Neutrophil (primary cell): ENCODE measurements at regions not wholly inside any gene's neighbourhood (a gene's known extent, or its start where the extent isn't known, plus 50 kb on each side); places are given as distances from the start of the nearest gene placed in this dataset.

Source experiments
- H3K27ac ChIP-seq: fragments of 200-600 bp; sonication (generic); 2 replicates; pipeline ENCODE4 v1.5.1; 2016; ENCODE audit warnings: mild to moderate bottlenecking, moderate library complexity
- H3K27me3 ChIP-seq: fragments of 200-600 bp; sonication (generic); 2 replicates; pipeline ENCODE4 v1.6.0; 2016; ENCODE audit warnings: mild to moderate bottlenecking
- H3K36me3 ChIP-seq: fragments of 200-600 bp; sonication (generic); 2 replicates; pipeline ENCODE4 v1.5.1; 2017
- H3K4me1 ChIP-seq, 2 experiments: fragments of 200-600 bp in 1 of 2; sonication (generic) in 1 of 2; 1 replicate in 1 of 2; 2 replicates in 1 of 2; pipeline versions ENCODE4 v1.5.1 to v1.6.1; 2013 to 2016; ENCODE audit warnings: low read depth in 1 of 2, low read length in 1 of 2, mild to moderate bottlenecking in 1 of 2, moderate library complexity in 1 of 2; ENCODE audit not compliant: control insufficient read depth in 1 of 2, insufficient read depth in 1 of 2
- H3K4me3 ChIP-seq, 2 experiments: fragments of 200-600 bp in 1 of 2; sonication (generic) in 1 of 2; 1 replicate in 1 of 2; 2 replicates in 1 of 2; pipeline ENCODE4 v1.5.1; 2013 to 2016; ENCODE audit warnings: low read depth in 1 of 2, low read length in 1 of 2, mild to moderate bottlenecking in 1 of 2, moderate library complexity in 1 of 2
- H3K9me3 ChIP-seq: fragments of 200-600 bp; sonication (generic); 2 replicates; pipeline ENCODE4 v1.5.1; 2016
- TF ChIP-seq, protein P1 (sequence below): fragments of 200-600 bp; sonication (generic); IDR thresholded peaks from 2 replicates; pipeline ENCODE4 v1.5.1; 2016; ENCODE audit warnings: antibody characterized with exemption

DNA sequence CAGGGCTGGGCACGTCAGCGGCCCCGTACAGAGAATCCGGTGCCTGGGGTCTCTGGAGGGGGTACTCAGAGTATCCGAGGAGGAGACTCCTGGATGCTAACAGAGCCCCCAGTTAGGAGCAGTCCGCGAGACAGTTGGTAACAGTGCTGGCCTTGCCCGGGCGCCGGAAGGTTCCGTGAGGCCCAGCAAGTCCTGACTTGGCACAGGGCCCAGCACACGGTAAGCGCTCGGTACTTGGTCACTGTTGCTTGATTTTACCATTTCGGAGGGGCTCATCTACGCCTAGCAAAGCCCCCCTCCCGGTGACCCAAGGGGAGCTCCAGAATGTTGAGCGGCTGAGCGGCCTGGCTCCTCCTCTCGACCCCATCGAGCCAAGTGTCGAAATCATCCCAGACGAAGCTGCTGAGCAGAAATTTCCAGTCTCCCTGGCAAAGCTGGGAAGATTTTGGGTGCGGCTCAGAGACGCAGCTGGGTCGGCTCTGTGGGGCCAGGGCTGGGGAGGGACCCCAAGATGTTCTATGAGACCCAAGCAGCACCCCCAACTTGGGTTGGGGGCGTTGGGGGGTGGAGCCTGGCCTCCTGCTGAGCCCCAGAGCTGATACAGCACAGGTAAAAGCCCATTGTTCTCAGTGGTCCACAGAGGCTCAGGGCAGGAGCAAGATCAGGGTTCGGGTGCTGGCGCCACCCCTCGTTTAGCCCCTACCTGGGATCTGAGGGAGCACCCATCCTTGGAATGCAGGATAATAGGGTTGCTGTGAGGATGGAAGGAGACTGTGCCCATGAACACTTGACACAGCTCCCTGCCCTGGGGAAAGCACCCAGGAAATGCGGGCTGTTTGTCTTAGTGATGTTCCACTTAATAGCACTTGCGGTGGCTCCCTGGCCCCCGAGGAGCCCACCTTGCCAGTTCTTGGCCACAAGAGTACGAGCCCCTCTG, 137.2 kb downstream of the C9orf50 start:
- Histone ChIP-seq H3K27ac (peak overlapping the region; percentile 78), H3K4me1 (peaks cover 28 to 34% of the 10 kb centered on the region in 2 experiments), H3K9me3 (no peaks in the 10 kb centered on the region), H3K27me3 (peaks cover 35% of the 10 kb centered on the region), H3K36me3 (no peaks in the 10 kb centered on the region), H3K4me3 (peak overlapping the region; percentile 56 to 71)
- TF ChIP-seq, protein P1, sequence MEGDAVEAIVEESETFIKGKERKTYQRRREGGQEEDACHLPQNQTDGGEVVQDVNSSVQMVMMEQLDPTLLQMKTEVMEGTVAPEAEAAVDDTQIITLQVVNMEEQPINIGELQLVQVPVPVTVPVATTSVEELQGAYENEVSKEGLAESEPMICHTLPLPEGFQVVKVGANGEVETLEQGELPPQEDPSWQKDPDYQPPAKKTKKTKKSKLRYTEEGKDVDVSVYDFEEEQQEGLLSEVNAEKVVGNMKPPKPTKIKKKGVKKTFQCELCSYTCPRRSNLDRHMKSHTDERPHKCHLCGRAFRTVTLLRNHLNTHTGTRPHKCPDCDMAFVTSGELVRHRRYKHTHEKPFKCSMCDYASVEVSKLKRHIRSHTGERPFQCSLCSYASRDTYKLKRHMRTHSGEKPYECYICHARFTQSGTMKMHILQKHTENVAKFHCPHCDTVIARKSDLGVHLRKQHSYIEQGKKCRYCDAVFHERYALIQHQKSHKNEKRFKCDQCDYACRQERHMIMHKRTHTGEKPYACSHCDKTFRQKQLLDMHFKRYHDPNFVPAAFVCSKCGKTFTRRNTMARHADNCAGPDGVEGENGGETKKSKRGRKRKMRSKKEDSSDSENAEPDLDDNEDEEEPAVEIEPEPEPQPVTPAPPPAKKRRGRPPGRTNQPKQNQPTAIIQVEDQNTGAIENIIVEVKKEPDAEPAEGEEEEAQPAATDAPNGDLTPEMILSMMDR: no peak

DNA sequence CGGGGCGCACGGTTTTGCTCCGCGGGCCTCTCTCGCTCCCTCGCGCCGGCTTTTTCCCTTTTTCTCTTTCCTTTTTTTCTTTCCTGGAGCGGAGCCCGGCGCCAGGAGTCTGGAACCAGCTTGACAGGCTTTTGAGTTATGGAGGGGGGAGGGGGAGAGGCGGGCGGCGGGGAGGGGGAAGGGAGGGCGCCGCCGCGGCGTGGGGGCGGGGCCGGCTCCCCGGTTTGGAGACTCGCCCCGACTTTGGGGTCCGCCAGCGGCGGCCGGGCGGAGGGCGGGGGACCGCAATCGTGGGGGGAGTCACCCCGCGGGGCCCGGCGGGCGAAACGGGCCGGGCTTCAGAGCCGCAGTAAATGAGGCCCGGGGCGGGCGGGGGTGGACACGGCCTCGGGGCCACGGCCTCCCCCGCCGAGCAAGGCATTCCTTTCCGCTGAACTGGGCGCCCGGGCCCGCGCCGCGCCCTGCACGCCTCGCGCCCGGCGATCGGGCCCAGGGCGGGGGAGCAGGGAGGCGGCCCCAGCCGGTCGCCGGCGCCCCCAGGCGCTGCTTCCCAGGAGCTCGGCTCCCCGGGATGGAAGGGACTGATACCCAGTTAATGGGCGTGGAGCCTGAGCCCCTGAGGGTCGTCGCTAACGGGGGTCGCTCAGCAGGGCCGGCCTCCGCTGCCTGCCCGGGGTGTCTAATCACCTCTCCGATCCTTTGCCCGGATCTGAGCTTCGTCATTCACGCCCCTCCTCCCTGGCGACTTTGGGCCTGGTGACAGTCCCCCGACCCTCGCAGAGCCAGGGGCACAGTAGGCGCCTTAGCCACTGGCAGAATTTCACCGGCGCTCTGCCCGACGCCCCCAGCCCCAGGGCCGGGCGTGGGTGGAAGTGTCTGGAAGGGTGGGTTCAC, 138.1 kb downstream of the C9orf50 start:
- TF ChIP-seq, protein P1: peak; percentile 21
- H3K4me1 ChIP-seq: peaks cover 25 to 30% of the 10 kb centered on the region in 2 experiments

DNA sequence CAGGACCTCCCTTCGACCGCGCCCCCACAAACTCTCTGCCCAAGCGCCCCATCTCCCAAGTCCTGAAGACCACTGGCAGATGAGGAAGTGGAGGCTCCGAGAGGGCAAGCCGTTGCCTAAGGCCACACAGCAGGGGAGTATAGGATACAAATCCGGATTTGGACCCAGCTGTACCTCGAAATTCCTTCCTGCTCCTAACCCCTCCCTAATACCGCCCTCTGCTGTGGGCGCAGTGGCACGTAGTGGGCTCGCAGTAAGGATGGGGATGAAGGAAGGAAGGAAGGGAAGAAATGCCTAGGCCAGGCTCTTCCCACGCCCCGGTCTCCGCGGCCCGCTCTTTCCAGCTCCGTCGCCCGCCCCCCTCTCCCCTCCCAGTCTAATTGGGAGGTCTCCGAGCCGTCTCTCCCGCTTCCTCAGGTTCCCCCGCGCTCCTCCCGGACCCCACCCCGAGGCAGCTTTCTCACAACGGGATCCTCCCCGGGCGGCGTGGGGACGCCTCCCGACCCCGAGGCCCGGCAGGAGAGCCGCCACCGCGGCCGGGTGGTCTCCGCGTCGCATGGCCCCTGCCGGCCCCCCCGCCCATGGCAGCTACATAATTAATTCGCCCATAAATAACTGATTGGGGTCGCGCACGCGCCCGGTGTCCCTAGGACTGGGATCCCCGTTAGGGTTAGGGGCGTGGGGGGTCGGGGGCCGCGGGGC, 138.9 kb downstream of the C9orf50 start:
- no peaks in the 10 kb centered on the region for H3K9me3 ChIP-seq
- H3K36me3 ChIP-seq: no peaks in the 10 kb centered on the region
- peaks cover 18 to 22% of the 10 kb centered on the region in 2 experiments for H3K4me1 ChIP-seq
- peak overlapping the region; percentile 78 for H3K27ac ChIP-seq
- H3K27me3 ChIP-seq: peaks cover 35% of the 10 kb centered on the region
- TF ChIP-seq, protein P1: no peak
- H3K4me3 ChIP-seq: peak overlapping the region; percentile 41 to 71

More for the DNA sequence above, 138.1 kb downstream of the C9orf50 start:
- H3K27ac ChIP-seq: peak overlapping the region; percentile 78
- H3K4me3 ChIP-seq: peak overlapping the region; percentile 56 to 71
- H3K27me3 ChIP-seq: peaks cover 35% of the 10 kb centered on the region
- H3K36me3 ChIP-seq: no peaks in the 10 kb centered on the region
- H3K9me3 ChIP-seq: no peaks in the 10 kb centered on the region

DNA sequence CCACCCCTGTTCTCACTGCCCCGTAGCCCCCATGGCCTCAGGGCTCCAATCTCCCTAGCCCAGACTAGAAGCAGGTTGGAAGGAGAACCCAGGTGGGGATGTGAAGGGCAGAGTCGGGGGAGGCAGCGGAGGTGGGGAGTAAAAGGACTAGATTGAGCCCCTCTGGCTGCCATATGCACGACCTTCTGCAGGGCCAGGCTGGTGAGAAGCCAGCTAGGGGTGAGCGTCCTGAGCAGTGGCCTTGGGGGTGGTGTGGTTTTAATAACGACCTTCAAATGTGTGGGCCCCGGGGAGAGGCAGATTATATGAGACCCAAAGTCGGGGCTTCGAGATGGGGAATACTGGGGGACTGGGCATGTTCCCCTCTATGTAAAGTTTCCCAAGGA, 139.5 kb downstream of the C9orf50 start:
- Histone ChIP-seq H3K27ac (no peak overlapping the region), H3K4me1 (peaks cover 21% of the 10 kb centered on the region in 2 experiments), H3K36me3 (no peaks in the 10 kb centered on the region), H3K27me3 (peaks cover 35% of the 10 kb centered on the region), H3K9me3 (no peaks in the 10 kb centered on the region), H3K4me3 (no peak overlapping the region)
- TF ChIP-seq, protein P1: no peak

DNA sequence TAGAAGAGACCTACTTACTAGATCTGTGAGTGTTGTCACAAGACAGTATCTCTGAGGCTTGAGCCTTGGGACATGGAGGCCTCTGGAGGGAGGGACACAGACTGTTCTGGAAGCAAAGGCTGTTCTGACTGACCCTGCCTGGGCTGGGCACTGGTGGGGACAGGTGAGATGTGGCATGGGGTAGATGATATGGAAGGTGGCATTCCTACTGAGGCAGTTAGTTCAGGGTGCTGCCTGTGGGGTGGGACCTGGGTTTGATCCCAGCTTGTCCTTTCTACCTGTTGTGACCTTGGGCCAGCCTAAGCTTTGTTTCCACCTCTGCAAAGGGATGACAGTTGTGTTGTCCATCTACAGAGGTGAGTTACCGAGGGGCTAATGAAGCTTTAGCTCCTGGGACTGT, 140.2 kb downstream of the C9orf50 start:
- Histone ChIP-seq H3K9me3 (no peaks in the 10 kb centered on the region), H3K4me3 (no peak overlapping the region), H3K36me3 (no peaks in the 10 kb centered on the region), H3K27me3 (peaks cover 35% of the 10 kb centered on the region), H3K4me1 (peaks cover 21% of the 10 kb centered on the region in 2 experiments), H3K27ac (peak overlapping the region; percentile 21)
- TF ChIP-seq, protein P1: no peak
